G401 (cell line): ENCODE measurements at regions not wholly inside any gene's neighbourhood (a gene's known extent, or its start where the extent isn't known, plus 50 kb on each side); places are given as distances from the start of the nearest gene placed in this dataset.

Experiments used
- DNase-seq: peaks from one replicate; pipeline ENCODE4 v3.0.0-alpha.2; 2015; ENCODE audit warnings: low spot score
- in situ Hi-C: cut with HindIII; loops from 2 replicates; pipeline ENCODE4 v1.10.0; 2016; ENCODE audit warnings: low sequenced_read_pairs, mixed read lengths

- in situ Hi-C loops, result no loop called here
- DNase-seq, result no peak
Observed at GRCh38 chr3:18891641-18892040, 256.7 kb upstream of the KCNH8 start.

DNA sequence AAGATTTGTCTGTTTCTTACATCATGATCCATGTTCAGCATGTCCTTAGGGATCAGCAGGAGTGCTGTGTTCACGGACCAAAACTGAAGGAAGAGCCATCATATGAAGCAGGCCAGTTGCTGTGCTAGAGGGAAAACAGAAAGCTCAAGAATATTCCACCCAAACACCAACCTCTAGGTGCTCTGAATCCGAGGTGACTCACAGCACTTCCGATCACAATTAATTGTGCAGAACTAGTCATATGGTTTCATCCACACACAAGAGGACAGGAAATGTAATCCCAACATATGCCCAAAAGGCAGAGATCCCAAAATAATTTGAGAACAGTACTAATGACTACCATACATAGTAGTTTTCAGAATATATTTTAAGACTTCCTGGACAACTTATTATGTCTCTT is 257.9 kb upstream of the KCNH8 start:
- DNase-seq, result no peak
- in situ Hi-C loops, result no loop called here

- DNase-seq, result no peak
- in situ Hi-C loops, result no loop called here
Observed at GRCh38 chr3:18888819-18889218, 259.5 kb upstream of the KCNH8 start.

GRCh38 chr3:18888370-18888769 is 259.9 kb upstream of the KCNH8 start:
- in situ Hi-C loops, result no loop called here
- DNase-seq, result no peak

GRCh38 chr3:18886331-18886730 is 262.0 kb upstream of the KCNH8 start:
- no peak for DNase-seq
- in situ Hi-C loops, result no loop called here

DNA sequence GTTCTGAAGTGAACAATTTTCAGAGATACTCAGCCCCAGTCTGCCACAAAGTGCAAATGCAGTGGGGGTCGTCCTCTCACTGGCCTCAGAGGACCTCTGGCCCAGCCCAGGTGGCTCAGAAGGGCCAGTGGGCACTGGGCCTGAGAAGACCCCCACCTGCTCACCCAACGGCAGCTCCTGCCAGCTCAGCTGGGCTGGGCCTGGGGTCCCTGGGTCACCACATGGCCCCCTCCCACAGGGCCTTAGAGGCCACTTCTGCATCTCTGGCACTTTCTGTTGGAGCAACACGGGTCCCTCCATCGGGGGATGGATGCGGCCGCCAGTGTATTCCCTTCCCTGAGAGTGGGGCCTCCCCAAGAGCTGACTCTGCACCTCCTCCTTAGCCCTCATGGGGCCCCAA is 262.7 kb upstream of the KCNH8 start:
- no peak for DNase-seq
- in situ Hi-C loops, result no loop called here

DNA sequence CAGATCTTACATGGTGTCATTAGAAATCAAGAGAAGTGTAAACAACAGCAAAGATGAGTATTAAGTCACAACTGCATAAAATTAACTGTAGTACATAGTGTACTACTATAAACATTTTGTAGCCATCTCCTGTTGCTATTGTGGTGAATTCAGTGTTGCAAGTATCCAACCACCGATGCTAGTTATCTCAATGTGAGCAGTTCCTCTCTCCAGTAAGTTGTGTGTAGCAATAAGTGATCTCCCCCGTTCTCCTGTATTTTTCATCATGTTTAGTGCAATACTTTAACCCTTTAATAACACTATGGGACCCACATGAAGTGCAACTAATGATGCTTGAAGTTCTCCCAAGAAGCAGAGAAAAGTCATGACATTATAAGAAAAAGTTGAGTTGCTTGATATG is 264.7 kb upstream of the KCNH8 start:
- DNase-seq, result no peak
- in situ Hi-C loops, result no loop called here

DNA sequence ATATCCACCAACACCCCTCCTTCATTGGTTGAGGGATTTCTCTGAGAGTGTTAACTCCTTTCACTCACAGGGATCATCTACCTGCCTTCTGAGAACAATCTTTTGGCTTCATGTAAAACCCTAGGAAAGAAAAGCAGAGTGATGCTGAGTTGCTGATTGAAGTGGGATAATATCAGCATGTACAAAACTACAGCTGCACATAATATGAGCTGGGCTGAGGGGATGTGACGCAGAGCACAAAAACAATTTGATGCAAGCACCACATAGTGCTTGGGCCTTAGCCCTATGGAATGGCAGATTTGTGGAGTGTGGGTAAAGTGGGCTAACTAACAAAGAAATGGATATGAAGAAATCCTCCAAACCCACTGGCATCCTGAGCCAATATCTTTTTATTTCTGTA is 267.6 kb upstream of the KCNH8 start:
- in situ Hi-C loops, result no loop called here
- no peak for DNase-seq

DNA sequence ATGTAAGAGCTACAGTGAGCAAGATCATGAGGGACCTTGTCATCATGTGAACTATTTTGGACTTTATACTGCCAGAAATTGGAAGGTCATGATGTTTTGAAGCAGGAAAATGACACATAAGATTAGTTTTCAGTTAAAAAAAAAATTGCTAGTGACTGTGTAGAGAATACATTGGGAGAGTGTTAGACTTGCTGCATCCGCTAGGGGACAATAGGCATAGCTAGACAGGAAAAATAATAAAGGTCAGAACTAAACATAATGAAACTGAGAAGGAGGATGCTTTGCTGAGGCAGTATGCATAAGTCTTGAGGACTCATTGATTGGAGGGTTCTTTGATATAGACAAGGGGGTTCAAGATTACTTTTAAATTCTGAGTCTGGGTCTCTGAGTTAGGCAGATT is 275.8 kb upstream of the KCNH8 start:
- in situ Hi-C loops, result no loop called here
- DNase-seq, result no peak

- DNase-seq, result no peak
- in situ Hi-C loops, result no loop called here
Observed at GRCh38 chr3:18870642-18871041, 277.7 kb upstream of the KCNH8 start.

DNA sequence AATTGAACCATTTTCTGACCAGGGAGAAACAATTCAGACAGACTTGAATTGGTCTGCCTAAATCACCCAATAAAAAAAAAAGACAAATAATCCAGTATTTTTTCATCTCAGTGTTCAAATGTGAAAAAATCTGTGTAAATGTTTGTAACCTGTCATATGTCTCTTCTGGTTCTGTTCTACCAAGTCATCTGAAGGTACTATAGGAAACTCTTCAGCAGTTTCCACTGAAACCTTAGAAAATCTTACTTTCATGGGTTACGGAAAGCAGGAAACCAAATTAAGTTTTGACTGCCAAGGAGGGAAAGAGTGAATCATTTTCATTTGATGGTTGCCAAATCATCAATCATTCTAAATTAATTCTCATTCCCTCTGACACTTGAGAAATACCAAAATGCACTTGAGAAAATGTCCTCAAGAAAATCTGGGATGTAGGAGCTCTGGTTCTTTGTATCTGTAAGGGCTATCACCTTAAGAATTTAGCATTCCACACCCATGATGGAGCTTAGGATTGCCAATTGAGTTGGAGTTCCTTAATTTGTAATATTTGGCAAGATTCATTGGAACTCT is 278.2 kb upstream of the KCNH8 start:
- no peak for DNase-seq
- in situ Hi-C loops, result no loop called here

DNA sequence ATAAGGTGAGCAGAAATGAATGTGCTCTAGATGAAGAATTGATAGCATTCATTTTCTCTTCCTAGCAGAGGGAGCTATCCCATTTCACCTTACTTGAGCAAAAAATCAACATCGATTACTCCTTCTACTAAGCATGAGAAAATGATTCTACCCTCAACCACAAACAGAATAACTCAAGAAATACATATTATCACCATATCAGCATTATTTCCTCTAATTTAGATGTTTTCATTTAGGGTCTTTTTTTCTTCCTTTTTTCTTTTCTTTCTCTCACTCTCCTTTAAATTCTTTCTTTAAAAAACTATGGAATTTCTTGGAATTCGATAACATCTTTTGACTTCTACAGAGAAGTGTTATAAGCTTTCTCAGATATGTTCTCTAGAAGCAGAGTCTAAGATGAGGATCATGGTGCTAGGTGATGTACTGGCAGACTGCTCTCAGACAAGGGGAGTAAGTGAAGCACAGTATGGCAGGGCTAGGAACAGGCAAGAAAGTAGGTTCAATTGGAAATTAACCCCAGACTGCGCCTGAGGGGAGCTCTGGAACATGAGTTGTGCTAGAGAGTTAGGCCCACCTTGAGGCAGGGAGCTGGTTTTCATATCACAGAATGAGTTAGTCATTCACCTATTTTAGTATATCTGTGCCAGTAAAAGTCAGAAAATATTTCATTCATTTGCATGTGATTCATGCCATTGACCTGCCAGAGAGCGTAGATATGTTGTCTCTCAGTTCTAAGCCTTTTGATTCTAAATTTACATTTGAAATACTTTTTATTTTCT is 279.2 kb upstream of the KCNH8 start:
- in situ Hi-C loops, result no loop called here
- DNase-seq, result no peak

- in situ Hi-C loops, result no loop called here
- no peak for DNase-seq
Observed at GRCh38 chr3:18866899-18867298, 281.4 kb upstream of the KCNH8 start.

GRCh38 chr3:18864933-18865731 is 283.2 kb upstream of the KCNH8 start:
- DNase-seq, result no peak
- in situ Hi-C loops, result no loop called here

DNA sequence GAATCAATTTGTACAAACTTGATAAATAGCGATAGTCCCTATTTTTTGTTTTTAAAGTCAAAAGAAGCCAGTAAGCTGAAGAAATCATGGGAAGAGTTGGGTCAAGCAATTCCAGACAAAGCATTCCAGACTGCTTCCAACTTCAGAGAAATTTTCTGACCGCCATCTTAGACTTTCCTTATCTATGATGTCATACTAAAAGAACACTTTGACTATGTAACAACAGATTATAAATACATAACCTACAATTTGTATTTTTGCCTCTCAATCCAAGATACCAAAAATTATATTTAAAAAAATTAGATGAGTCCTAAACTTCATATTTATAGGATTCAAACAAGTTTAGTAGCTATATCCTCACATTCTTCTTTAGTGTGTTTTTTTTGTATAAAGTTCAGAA is 286.2 kb upstream of the KCNH8 start:
- no peak for DNase-seq
- in situ Hi-C loops, result no loop called here

- in situ Hi-C loops, result no loop called here
Observed at GRCh38 chr3:18861137-18861536, 287.2 kb upstream of the KCNH8 start.

DNA sequence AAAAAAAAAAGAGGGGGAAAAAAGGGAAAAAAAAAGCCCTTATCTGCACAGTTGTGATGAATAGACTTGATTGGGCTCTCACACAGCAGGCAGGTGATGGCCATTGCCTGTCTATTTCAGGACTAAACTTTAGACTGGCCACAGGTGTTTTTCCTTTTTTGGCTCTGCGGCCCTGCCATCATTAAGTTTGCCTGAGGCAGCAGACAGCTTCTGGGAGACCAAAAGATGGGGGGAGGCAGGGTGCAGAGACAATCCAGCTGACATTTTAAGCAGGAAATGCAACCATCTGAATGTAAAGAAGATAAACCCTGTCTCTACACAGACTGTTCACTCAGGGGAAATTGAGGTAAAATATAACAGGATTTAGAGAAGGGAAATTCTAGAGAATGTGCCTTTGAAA is 295.0 kb upstream of the KCNH8 start:
- in situ Hi-C loops, result no loop called here
- no peak for DNase-seq

More at GRCh38 chr3:18861137-18861536, 287.2 kb upstream of the KCNH8 start:
- DNase-seq, result no peak

DNA sequence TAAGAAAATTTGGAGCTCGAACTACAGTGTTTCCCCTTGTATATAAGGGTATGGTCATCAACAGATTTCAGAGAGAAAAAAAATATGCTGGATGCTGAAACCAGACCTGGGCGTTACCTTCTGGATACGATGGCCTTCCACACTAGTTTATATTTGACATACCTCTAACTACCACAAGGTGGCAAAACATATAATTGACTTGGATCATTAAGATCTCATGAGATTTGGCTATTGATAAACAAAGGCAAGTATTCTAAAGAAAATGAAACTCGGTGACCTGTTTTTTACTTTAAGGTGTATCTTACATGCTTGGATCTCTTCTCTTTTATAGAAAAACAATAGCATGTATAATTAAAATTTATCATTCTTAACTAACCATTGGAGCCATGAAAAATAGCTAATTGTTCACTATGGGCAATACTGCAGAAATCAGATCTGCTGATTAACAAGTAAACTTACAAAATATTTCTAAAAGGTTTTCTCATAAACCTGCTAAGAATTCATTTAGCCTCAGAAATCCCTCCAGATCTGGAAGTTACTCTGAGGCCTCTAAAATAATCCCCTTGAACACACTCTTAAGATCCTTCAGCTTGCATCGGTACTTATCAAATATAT is 300.6 kb upstream of the KCNH8 start:
- in situ Hi-C loops, result no loop called here
- peak; percentile 10 for DNase-seq

DNA sequence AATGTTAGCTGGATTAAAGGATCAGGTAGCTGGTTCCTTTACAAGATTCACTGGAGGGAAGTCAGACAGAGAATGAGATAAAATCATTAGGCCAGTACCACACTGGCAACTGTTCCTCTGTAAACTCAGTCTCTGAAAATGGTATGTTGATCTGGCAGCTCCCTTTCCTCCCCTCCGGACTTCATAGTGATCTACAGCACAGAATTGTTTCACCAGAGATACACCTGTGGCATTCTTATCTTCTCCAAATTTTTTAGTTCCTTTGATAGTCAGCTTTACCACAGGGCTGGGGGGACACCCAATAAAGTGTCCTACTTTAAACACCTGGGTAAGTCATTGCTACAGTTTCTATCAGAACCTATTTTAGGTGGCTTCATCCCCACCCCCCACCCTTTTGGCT is 304.3 kb upstream of the KCNH8 start:
- DNase-seq, result no peak
- in situ Hi-C loops, result no loop called here

DNA sequence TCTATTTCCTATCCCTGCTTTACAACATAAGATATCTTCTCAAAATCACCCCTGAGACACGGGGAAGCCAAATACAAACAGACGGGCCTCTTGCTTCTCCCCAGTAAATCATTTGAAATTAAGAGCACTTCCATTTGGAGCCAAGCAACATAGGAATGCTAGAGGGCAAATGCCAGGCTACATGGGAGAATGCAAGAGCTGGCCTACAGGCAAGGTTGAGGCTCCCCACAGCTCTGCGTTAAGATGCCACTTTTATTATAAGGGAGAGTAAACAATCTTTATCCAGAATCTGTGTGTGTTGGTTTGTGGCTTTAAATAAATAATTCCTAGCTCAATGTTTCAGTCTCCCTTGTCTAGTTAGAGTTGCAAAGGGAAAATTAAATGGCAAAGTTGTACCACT is 305.1 kb upstream of the KCNH8 start:
- DNase-seq, result no peak
- in situ Hi-C loops, result no loop called here
